ENCODE measurements at regions not wholly inside any gene's neighbourhood (a gene's known extent, or its start where the extent isn't known, plus 50 kb on each side); places are given as distances from the start of the nearest gene placed in this dataset.

DNA sequence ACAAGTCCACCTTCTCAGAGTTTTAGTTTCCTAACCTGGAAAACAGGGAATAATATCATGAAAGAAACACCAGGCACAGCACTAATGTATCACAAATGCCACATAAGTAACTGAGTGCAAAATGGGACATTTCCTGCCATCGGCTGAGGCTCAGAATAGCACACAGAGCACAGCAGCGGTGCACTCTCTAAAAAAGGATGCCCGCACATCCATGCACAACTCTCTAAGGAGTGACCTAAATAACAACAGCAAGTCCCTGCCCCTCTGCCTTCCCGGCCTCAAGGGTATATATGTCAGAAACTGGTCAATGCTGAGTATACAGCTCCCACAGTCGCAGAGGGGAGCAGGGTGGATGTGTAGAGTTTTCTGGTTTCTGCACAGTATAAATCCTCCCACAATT lies 100.1 kb upstream of the ERG start:
- no peak overlapping the region for H3K27ac ChIP-seq (ENCODE audit: extremely low read depth, low read depth, low read length)
- H3K4me1 ChIP-seq (ENCODE audit: control insufficient read depth, insufficient read depth, low read length): no peaks in the 10 kb centered on the region
- H3K9me3 ChIP-seq (ENCODE audit: control insufficient read depth, insufficient read depth, low read depth, low read length): no peaks in the 10 kb centered on the region
- POLR2A ChIA-PET: no interaction called here
- H3K4me3 ChIP-seq (ENCODE audit: low read depth, low read length): no peak overlapping the region
- H3K36me3 ChIP-seq (ENCODE audit: control insufficient read depth in 2 of 2, insufficient read depth in 1 of 2, low read length in 2 of 2): no peaks in the 10 kb centered on the region
- CTCF ChIA-PET: no interaction called here
- TF ChIP-seq ZNF624 (tag by site-specific recombination; IDR thresholded peaks at IDR 0.05) (no peak), ZIC2 (tag by site-specific recombination; IDR thresholded peaks at IDR 0.05) (no peak), MEIS1 (CRISPR knock-in tag; IDR thresholded peaks at IDR 0.05; ENCODE audit: borderline replicate concordance) (no peak), SETDB1 (IDR thresholded peaks at IDR 0.05; ENCODE audit: insufficient read length, low read length) (no peak), ZNF548 (tag by site-specific recombination; IDR thresholded peaks at IDR 0.05) (no peak), HOXD13 (CRISPR knock-in tag; IDR thresholded peaks at IDR 0.05; ENCODE audit: borderline replicate concordance) (no peak), BCL6B (tag by site-specific recombination; IDR thresholded peaks at IDR 0.05) (no peak), ZSCAN16 (tag by site-specific recombination; IDR thresholded peaks at IDR 0.05) (no peak), REST (tag by site-specific recombination; IDR thresholded peaks at IDR 0.05) (no peak), ZNF658 (tag by site-specific recombination; IDR thresholded peaks at IDR 0.05) (no peak), SP7 (tag by site-specific recombination; IDR thresholded peaks at IDR 0.05) (no peak), ZNF707 (tag by site-specific recombination; IDR thresholded peaks at IDR 0.05) (no peak), INSM2 (tag by site-specific recombination; IDR thresholded peaks at IDR 0.05) (no peak), GFI1B (tag by site-specific recombination; IDR thresholded peaks at IDR 0.05) (no peak), ZBTB6 (tag by site-specific recombination; IDR thresholded peaks at IDR 0.05) (no peak), ZNF221 (tag by site-specific recombination; IDR thresholded peaks at IDR 0.05; ENCODE audit: borderline replicate concordance) (no peak), ZFP3 (tag by site-specific recombination; IDR thresholded peaks at IDR 0.05; ENCODE audit: low read depth) (no peak), GLI2 (tag by site-specific recombination; IDR thresholded peaks at IDR 0.05; ENCODE audit: borderline replicate concordance, low read depth) (no peak)
- TF ChIP-seq, protein P1, sequence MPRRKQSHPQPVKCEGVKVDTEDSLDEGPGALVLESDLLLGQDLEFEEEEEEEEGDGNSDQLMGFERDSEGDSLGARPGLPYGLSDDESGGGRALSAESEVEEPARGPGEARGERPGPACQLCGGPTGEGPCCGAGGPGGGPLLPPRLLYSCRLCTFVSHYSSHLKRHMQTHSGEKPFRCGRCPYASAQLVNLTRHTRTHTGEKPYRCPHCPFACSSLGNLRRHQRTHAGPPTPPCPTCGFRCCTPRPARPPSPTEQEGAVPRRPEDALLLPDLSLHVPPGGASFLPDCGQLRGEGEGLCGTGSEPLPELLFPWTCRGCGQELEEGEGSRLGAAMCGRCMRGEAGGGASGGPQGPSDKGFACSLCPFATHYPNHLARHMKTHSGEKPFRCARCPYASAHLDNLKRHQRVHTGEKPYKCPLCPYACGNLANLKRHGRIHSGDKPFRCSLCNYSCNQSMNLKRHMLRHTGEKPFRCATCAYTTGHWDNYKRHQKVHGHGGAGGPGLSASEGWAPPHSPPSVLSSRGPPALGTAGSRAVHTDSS (tag by site-specific recombination; IDR thresholded peaks at IDR 0.05): no peak
